ENCODE measurements at regions not wholly inside any gene's neighbourhood (a gene's known extent, or its start where the extent isn't known, plus 50 kb on each side); places are given as distances from the start of the nearest gene placed in this dataset.
A peak's percentile ranks its signal among the peaks of the same experiment; 100 is the strongest.
"Not testable (repeated sequence)": the region's sequence is repeated elsewhere in the genome, so short reads cannot be mapped to it uniquely, and the experiment has no call there.

DNA sequence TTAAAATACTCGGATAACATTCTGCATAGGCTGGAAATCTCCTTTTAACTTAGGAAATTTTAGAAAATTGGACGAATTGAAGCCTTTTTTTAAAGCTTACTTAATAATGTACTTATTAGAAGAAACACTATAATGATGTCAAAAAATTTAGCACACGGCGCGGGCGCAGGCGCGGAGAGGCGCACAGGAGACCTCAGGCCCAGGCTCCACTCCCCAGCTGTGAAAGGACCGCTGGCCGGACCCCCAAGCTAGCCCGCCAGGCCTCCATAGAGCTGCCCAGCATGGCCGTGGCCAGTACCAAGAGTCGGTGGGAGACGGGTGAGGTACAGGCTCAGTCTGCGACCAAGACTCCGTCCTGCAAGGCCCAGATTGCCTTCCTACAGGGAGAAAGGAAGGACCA lies 78.8 kb upstream of the PABPC3 start:
- H3K27me3 ChIP-seq (ENCODE audit: control insufficient read depth, insufficient read depth, low read length); H3K4me1 ChIP-seq (ENCODE audit: control insufficient read depth, insufficient read depth, low read length); DNase-seq (ENCODE audit: low read depth, low spot score); H3K27ac ChIP-seq (ENCODE audit: low read length); H3K36me3 ChIP-seq (ENCODE audit: control insufficient read depth, insufficient read depth, low read length); H3K9me3 ChIP-seq (ENCODE audit: control insufficient read depth, insufficient read depth, low read length); H3K4me3 ChIP-seq (ENCODE audit: low read length): not testable (repeated sequence)
- no CpG with 5 or more reads among the region's 17 CpGs for WGBS (ENCODE audit: insufficient coverage, insufficient read length)

- peak overlapping the region; percentile 24; the same call in 1 of the 2 replicates for H3K4me3 ChIP-seq (ENCODE audit: low read length)
Observed at GRCh38 chr13:25017808-25018728, 77.9 kb upstream of the PABPC3 start.

DNA sequence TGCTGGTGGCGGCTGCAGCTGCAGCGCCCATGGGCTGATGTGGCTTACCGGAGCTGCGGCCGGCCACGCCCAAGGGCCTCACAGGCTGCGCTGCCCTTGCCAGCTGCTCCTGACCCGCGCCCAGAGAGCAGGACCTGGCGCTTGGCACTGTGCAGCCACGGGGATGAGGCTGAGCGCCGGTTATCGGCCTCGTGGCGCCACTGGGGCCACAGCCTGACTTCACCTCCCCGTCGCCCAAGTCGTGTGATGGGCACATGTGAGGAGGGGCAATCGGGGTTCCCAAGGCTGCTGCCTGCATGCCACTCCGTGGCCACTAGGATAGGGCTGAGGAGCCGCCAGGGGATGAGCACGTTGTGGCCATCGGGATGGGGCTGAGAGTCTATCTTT lies 77.2 kb upstream of the PABPC3 start:
- no peaks in the 10 kb centered on the region for H3K36me3 ChIP-seq (ENCODE audit: control insufficient read depth, insufficient read depth, low read length)
- no peaks in the 10 kb centered on the region for H3K9me3 ChIP-seq (ENCODE audit: control insufficient read depth, insufficient read depth, low read length)
- H3K4me3 ChIP-seq (ENCODE audit: low read length) = peak overlapping the region; percentile 24; the same call in 1 of the 2 replicates
- DNase-seq (ENCODE audit: low read depth, low spot score) = no peak
- no peak overlapping the region for H3K27ac ChIP-seq (ENCODE audit: low read length)
- peaks cover 6% of the 10 kb centered on the region; the same call in 1 of the 2 replicates for H3K27me3 ChIP-seq (ENCODE audit: control insufficient read depth, insufficient read depth, low read length)
- no peaks in the 10 kb centered on the region for H3K4me1 ChIP-seq (ENCODE audit: control insufficient read depth, insufficient read depth, low read length)
- WGBS (ENCODE audit: insufficient coverage, insufficient read length) = no CpG with 5 or more reads among the region's 24 CpGs

More at GRCh38 chr13:25017808-25018728, 77.9 kb upstream of the PABPC3 start:
- H3K9me3 ChIP-seq (ENCODE audit: control insufficient read depth, insufficient read depth, low read length); H3K27me3 ChIP-seq (ENCODE audit: control insufficient read depth, insufficient read depth, low read length); H3K27ac ChIP-seq (ENCODE audit: low read length); H3K36me3 ChIP-seq (ENCODE audit: control insufficient read depth, insufficient read depth, low read length); H3K4me1 ChIP-seq (ENCODE audit: control insufficient read depth, insufficient read depth, low read length); DNase-seq (ENCODE audit: low read depth, low spot score): not testable (repeated sequence)
- WGBS (ENCODE audit: insufficient coverage, insufficient read length) = no CpG with 5 or more reads among the region's 79 CpGs

DNA sequence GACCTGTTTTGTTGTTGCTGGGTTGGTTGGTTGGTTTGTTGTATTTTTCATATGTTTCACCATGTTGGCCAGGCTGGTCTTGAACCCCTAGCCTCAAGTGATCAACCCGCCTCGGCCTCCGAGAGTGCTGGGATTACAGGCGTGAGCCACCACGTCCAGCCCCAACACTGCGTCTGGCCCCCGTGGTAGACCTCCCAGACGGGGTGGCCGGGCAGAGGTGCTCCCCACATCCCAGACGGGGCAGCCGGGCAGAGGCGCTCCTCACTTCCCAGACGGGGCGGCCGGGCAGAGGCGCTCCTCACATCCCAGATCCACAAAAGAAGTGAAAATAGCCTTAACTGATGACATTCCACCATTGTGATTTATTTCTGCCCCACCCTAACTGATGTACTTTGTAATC lies 76.2 kb upstream of the PABPC3 start:
- WGBS (ENCODE audit: insufficient coverage, insufficient read length) = no CpG with 5 or more reads among the region's 16 CpGs
- not testable (repeated sequence) for H3K36me3 ChIP-seq (ENCODE audit: control insufficient read depth, insufficient read depth, low read length); H3K9me3 ChIP-seq (ENCODE audit: control insufficient read depth, insufficient read depth, low read length); H3K27ac ChIP-seq (ENCODE audit: low read length); DNase-seq (ENCODE audit: low read depth, low spot score); H3K4me1 ChIP-seq (ENCODE audit: control insufficient read depth, insufficient read depth, low read length); H3K4me3 ChIP-seq (ENCODE audit: low read length); H3K27me3 ChIP-seq (ENCODE audit: control insufficient read depth, insufficient read depth, low read length)

DNA sequence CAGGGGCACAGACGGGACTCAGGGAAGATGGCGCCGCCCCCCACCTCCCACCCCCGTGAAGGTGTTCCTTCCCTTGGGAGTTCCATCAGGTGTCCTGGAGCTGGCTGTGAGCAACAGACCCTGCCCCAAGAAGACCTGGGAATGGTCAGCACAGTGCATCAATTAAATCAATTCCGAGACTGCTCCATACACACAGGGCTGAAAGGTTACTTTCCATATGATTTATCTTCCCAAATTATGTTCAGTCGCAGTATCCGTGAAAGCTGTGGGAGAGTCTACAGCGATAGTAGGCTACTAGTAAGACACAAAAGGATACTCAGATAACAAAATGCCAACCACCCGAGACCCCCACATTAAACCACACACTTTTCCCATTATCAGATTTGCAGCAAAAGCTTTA lies 71.8 kb upstream of the PABPC3 start:
- Histone ChIP-seq H3K4me3 (ENCODE audit: low read length) (no peak overlapping the region), H3K27me3 (ENCODE audit: control insufficient read depth, insufficient read depth, low read length) (peaks cover 1% of the 10 kb centered on the region; the same call in 1 of the 2 replicates), H3K27ac (ENCODE audit: low read length) (no peak overlapping the region), H3K9me3 (ENCODE audit: control insufficient read depth, insufficient read depth, low read length) (no peaks in the 10 kb centered on the region), H3K36me3 (ENCODE audit: control insufficient read depth, insufficient read depth, low read length) (no peaks in the 10 kb centered on the region), H3K4me1 (ENCODE audit: control insufficient read depth, insufficient read depth, low read length) (no peaks in the 10 kb centered on the region)
- WGBS (ENCODE audit: insufficient coverage, insufficient read length) = no CpG with 5 or more reads among the region's 9 CpGs
- no peak for DNase-seq (ENCODE audit: low read depth, low spot score)

- H3K36me3 ChIP-seq (ENCODE audit: control insufficient read depth, insufficient read depth, low read length) = no peaks in the 10 kb centered on the region
- no peaks in the 10 kb centered on the region for H3K4me1 ChIP-seq (ENCODE audit: control insufficient read depth, insufficient read depth, low read length)
- H3K9me3 ChIP-seq (ENCODE audit: control insufficient read depth, insufficient read depth, low read length) = no peaks in the 10 kb centered on the region
- no peaks in the 10 kb centered on the region for H3K27me3 ChIP-seq (ENCODE audit: control insufficient read depth, insufficient read depth, low read length)
- no peak overlapping the region for H3K27ac ChIP-seq (ENCODE audit: low read length)
- no peak overlapping the region for H3K4me3 ChIP-seq (ENCODE audit: low read length)
- no CpG with 5 or more reads among the region's 9 CpGs for WGBS (ENCODE audit: insufficient coverage, insufficient read length)
- no peak for DNase-seq (ENCODE audit: low read depth, low spot score)
Observed at GRCh38 chr13:25032160-25032559, 63.8 kb upstream of the PABPC3 start.

DNA sequence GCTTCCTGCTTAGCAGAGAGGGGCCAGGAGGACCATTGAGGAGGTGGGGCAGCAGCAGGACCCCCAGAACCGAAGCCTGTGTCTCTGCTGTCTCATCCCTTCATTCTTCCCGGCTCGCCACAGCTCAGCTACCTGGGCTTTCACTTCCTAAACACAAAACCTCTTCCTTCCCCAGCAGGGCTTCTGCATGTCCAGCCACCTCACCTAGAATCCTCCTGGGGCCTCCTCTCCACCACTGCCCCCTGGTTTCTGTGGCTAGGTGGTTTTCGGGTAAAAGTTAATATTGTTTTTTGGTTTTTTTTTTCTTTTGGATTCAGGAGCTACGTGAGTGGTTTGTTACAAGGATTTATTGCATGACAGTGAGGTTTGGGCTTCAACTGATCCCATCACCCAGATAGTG lies 61.8 kb upstream of the PABPC3 start:
- no CpG with 5 or more reads among the region's 5 CpGs for WGBS (ENCODE audit: insufficient coverage, insufficient read length)
- no peaks in the 10 kb centered on the region for H3K36me3 ChIP-seq (ENCODE audit: control insufficient read depth, insufficient read depth, low read length)
- H3K27me3 ChIP-seq (ENCODE audit: control insufficient read depth, insufficient read depth, low read length) = no peaks in the 10 kb centered on the region
- no peak for DNase-seq (ENCODE audit: low read depth, low spot score)
- no peak overlapping the region for H3K4me3 ChIP-seq (ENCODE audit: low read length)
- H3K4me1 ChIP-seq (ENCODE audit: control insufficient read depth, insufficient read depth, low read length) = no peaks in the 10 kb centered on the region
- H3K27ac ChIP-seq (ENCODE audit: low read length) = no peak overlapping the region
- no peaks in the 10 kb centered on the region for H3K9me3 ChIP-seq (ENCODE audit: control insufficient read depth, insufficient read depth, low read length)

DNA sequence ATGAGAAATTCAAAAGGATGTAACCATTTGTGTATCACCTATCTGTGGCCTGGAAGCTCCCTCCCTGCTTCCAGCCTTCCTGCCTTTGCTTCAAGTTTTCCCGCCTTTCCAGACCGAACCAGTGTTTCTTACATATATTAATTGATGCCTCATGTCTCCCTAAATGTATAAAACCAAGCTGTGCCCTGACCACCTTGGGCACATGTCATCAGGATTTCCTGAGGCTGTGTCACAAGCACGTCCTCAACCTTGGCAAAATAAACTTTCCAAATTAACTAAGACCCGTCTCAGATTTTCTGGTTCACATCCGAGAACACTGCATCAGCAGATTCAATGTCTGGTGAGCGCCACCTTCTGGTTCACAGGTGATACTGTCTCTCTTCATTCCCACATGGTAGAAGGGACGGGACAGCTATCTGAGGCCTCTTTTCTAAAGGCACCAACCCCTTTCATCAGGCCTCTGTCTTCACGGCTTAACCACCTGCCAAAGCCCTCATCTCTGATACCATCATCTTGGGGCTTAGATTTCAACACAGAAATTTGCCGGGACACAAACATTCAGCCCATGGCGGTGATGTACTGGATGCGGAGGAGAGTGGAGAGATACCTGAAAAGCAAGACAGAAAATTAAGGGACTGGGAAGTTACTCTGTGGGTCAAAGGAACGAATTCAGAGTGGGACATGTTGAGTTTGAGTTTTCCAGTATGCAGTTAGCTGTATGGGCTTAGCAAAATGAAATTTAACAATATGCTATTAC lies 58.7 kb upstream of the PABPC3 start:
- no peaks in the 10 kb centered on the region for H3K4me1 ChIP-seq (ENCODE audit: control insufficient read depth, insufficient read depth, low read length)
- no peaks in the 10 kb centered on the region for H3K36me3 ChIP-seq (ENCODE audit: control insufficient read depth, insufficient read depth, low read length)
- no peak overlapping the region for H3K4me3 ChIP-seq (ENCODE audit: low read length)
- DNase-seq (ENCODE audit: low read depth, low spot score) = peak; percentile 70
- H3K27ac ChIP-seq (ENCODE audit: low read length) = no peak overlapping the region
- no CpG with 5 or more reads among the region's 12 CpGs for WGBS (ENCODE audit: insufficient coverage, insufficient read length)
- H3K9me3 ChIP-seq (ENCODE audit: control insufficient read depth, insufficient read depth, low read length) = no peaks in the 10 kb centered on the region
- no peaks in the 10 kb centered on the region for H3K27me3 ChIP-seq (ENCODE audit: control insufficient read depth, insufficient read depth, low read length)

DNA sequence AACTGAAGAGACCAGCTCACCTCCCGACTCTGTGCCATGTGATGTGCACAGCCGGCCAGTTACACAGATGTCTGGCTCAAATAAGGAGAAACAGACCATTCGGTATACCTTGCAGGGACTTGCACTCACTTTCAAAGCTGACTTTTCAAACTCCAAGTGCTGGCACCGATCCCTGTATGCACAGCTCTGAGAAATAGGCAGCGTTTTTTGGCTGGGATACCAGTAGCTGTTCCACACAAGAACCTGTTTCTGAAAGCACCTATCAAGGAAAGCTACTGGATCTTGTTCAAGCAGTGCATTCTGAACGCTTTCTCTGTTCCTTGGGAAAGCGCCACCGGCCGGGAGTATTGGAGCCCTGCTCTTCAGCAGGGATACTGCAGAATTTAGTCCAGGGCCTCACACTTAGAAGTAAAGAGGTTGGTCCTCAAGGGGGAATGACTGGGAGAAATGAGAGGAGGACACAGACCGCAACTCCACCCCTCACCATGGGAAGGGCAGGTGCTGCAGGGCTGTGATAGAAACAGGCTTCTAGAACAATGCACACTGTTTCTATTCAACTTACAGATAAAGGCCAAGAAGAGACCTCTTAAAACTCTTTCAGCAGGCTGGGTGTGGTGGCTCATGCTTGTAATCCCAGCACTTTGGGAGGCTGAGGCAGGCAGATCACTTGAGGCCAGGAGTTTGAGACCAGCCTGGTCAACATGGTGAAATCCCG lies 53.6 kb upstream of the PABPC3 start:
- Histone ChIP-seq H3K4me1 (ENCODE audit: control insufficient read depth, insufficient read depth, low read length) (no peaks in the 10 kb centered on the region), H3K36me3 (ENCODE audit: control insufficient read depth, insufficient read depth, low read length) (no peaks in the 10 kb centered on the region), H3K4me3 (ENCODE audit: low read length) (no peak overlapping the region), H3K27me3 (ENCODE audit: control insufficient read depth, insufficient read depth, low read length) (no peaks in the 10 kb centered on the region; the same call in 1 of the 2 replicates), H3K27ac (ENCODE audit: low read length) (no peak overlapping the region), H3K9me3 (ENCODE audit: control insufficient read depth, insufficient read depth, low read length) (no peaks in the 10 kb centered on the region)
- no peak for DNase-seq (ENCODE audit: low read depth, low spot score)
- WGBS (ENCODE audit: insufficient coverage, insufficient read length) = no CpG with 5 or more reads among the region's 11 CpGs

- DNase-seq (ENCODE audit: low read depth, low spot score) = no peak
- Histone ChIP-seq H3K27me3 (ENCODE audit: control insufficient read depth, insufficient read depth, low read length) (no peaks in the 10 kb centered on the region; the same call in 1 of the 2 replicates), H3K27ac (ENCODE audit: low read length) (no peak overlapping the region), H3K9me3 (ENCODE audit: control insufficient read depth, insufficient read depth, low read length) (no peaks in the 10 kb centered on the region), H3K36me3 (ENCODE audit: control insufficient read depth, insufficient read depth, low read length) (no peaks in the 10 kb centered on the region), H3K4me3 (ENCODE audit: low read length) (no peak overlapping the region), H3K4me1 (ENCODE audit: control insufficient read depth, insufficient read depth, low read length) (no peaks in the 10 kb centered on the region)
- WGBS (ENCODE audit: insufficient coverage, insufficient read length) = no CpG with 5 or more reads among the region's 6 CpGs
Observed at GRCh38 chr13:25044071-25044470, 51.9 kb upstream of the PABPC3 start.

Data from iPS DF 6.9 (cell line).